GM23248 (cell line): ENCODE measurements at regions not wholly inside any gene's neighbourhood (a gene's known extent, or its start where the extent isn't known, plus 50 kb on each side); places are given as distances from the start of the nearest gene placed in this dataset.

Source experiments
- EZH2 ChIP-seq: fragments of 200-600 bp; sonication (generic); IDR thresholded peaks from 2 replicates; pipeline ENCODE4 v1.6.1; 2018; ENCODE audit warnings: antibody characterized with exemption, mild to moderate bottlenecking; ENCODE audit not compliant: insufficient read depth, poor library complexity, severe bottlenecking
- EZH2phosphoT487 ChIP-seq: fragments of 200-600 bp; sonication (generic); IDR thresholded peaks from 2 replicates; pipeline ENCODE4 v1.6.1; 2018; ENCODE audit warnings: antibody characterized with exemption, moderate library complexity, mild to moderate bottlenecking, low read depth; ENCODE audit not compliant: insufficient read depth

DNA sequence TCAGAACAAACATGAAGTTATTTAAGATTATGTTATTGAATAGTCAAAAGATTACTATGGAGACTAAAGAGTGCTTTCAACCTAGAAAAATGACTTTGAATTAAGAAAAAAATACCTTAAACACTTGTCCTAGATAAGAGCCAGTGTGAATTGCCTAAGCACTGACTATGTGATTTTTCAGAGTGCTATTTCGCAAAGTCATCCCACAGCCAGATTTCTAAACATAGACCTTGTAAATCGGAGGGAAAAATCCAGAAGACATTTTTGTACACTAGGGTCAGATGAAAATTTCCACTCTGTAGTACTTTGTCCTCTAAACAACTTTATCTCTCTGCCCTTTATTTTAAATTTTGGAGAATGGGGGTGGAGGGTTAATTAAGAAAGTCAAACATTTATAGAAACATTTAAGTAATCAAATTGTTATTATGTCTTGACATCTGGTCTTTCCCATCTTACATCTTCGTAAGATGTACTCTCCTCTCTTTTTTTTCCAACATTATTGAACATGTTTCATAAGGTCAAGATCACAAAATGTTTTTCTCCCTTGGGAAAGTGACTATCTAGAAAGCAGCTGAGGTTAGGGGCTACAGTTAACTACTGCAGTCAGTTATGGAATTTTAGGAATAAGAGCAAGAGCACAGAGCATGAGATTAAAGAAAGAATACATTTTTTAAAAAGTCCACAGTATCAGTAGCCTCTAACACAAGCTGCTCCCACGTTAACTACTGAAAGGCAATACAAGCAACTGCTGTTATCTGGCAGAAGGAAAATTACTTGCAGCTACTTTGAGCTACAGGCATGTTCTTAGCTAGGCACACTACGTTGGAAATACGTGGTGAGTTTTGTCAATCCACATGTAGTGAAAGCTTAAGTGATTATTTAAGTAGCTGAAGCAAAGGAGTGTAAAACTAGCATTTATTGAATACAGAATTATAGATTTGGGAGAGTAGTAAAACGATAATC lies 648.5 kb downstream of the HTR1B start:
- TF ChIP-seq EZH2phosphoT487 = no peak
- no peak for TF ChIP-seq EZH2
